ENCODE measurements at regions not wholly inside any gene's neighbourhood (a gene's known extent, or its start where the extent isn't known, plus 50 kb on each side); places are given as distances from the start of the nearest gene placed in this dataset.

DNA sequence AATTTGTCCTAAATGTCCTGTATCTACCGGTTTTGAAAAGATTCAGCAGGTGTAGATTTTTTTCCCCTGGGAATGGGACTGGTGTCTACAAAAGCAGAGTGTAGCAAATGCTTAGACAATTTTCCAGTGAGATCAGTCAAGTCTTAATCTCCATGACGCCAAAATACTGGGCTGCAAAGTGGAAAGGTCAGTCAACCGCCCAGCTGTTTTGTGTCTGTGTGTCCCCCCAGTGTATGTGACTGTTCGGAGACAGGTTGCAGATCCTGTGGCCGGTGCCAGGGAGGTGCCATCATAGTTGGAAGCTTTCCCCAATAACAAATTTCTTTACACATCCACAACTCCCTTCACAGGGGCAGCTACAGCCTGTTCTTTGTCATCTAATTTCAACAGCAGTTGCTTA, 263.8 kb downstream of the ARHGAP12 start:
- TF ChIP-seq, protein P1, sequence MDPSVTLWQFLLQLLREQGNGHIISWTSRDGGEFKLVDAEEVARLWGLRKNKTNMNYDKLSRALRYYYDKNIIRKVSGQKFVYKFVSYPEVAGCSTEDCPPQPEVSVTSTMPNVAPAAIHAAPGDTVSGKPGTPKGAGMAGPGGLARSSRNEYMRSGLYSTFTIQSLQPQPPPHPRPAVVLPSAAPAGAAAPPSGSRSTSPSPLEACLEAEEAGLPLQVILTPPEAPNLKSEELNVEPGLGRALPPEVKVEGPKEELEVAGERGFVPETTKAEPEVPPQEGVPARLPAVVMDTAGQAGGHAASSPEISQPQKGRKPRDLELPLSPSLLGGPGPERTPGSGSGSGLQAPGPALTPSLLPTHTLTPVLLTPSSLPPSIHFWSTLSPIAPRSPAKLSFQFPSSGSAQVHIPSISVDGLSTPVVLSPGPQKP (IDR thresholded peaks at IDR 0.05; ENCODE audit: borderline replicate concordance, low read depth, low read length), result no peak
- TF ChIP-seq CEBPB (IDR thresholded peaks at IDR 0.05; ENCODE audit: low read depth, low read length) (no peak), MAFK (IDR thresholded peaks at IDR 0.05; ENCODE audit: low read depth, low read length) (no peak), RAD21 (IDR thresholded peaks at IDR 0.05; ENCODE audit: low read length) (no peak), SMC3 (IDR thresholded peaks at IDR 0.05; ENCODE audit: low read depth, low read length) (no peak), BHLHE40 (IDR thresholded peaks at IDR 0.05; ENCODE audit: low read depth, low read length) (no peak), RCOR1 (IDR thresholded peaks at IDR 0.05; ENCODE audit: insufficient replicate concordance, low read length) (no peak), CHD1 (IDR thresholded peaks at IDR 0.05; ENCODE audit: low read depth, low read length) (no peak), MAZ (IDR thresholded peaks at IDR 0.05; ENCODE audit: borderline replicate concordance, low read depth, low read length) (no peak), RFX5 (IDR thresholded peaks at IDR 0.05; ENCODE audit: low read depth, low read length) (no peak), NFE2L2 (IDR thresholded peaks at IDR 0.05; ENCODE audit: low read depth, low read length) (no peak), MXI1 (IDR thresholded peaks at IDR 0.05; ENCODE audit: borderline replicate concordance, low read depth, low read length) (no peak)
- TF ChIP-seq, protein P2, sequence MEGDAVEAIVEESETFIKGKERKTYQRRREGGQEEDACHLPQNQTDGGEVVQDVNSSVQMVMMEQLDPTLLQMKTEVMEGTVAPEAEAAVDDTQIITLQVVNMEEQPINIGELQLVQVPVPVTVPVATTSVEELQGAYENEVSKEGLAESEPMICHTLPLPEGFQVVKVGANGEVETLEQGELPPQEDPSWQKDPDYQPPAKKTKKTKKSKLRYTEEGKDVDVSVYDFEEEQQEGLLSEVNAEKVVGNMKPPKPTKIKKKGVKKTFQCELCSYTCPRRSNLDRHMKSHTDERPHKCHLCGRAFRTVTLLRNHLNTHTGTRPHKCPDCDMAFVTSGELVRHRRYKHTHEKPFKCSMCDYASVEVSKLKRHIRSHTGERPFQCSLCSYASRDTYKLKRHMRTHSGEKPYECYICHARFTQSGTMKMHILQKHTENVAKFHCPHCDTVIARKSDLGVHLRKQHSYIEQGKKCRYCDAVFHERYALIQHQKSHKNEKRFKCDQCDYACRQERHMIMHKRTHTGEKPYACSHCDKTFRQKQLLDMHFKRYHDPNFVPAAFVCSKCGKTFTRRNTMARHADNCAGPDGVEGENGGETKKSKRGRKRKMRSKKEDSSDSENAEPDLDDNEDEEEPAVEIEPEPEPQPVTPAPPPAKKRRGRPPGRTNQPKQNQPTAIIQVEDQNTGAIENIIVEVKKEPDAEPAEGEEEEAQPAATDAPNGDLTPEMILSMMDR (conservative IDR thresholded peaks at IDR 0.05; ENCODE audit: low read depth, low read length), result no peak
- dilution Hi-C loops (cut with HindIII; ENCODE audit: low sequenced_read_pairs, unreplicated experiment), result no loop called here
- H2AK5ac ChIP-seq (ENCODE audit: low read depth, low read length), result no peak overlapping the region

More for the DNA sequence above, 263.8 kb downstream of the ARHGAP12 start:
- H3K27ac ChIP-seq (ENCODE audit: insufficient read depth, low read length), result no peak overlapping the region
- H4K20me1 ChIP-seq (ENCODE audit: insufficient read depth, low read length), result no peaks in the 10 kb centered on the region
- no peak overlapping the region for H3K4ac ChIP-seq (ENCODE audit: low read depth, low read length)
- H3K18ac ChIP-seq (ENCODE audit: low read depth, low read length), result no peak overlapping the region
- no peaks in the 10 kb centered on the region for H3K4me1 ChIP-seq (ENCODE audit: control insufficient read depth, insufficient read depth, low read length)
- ChIA-PET POLR2A (ENCODE audit: unreplicated experiment) (no interaction called here), CTCF (no interaction called here)
- no peaks in the 10 kb centered on the region for H3K79me1 ChIP-seq (ENCODE audit: low read depth in 1 of 2, low read length in 2 of 2)
- no peaks in the 10 kb centered on the region for H3K9me3 ChIP-seq (ENCODE audit: control insufficient read depth, insufficient read depth, low read length)
- no TSS peak for BruUV-seq (replicated peaks)
- no peak overlapping the region for H3K23ac ChIP-seq (ENCODE audit: low read depth, low read length)
- intact Hi-C loops (cut with micrococcal nuclease), result no loop called here
- H3K36me3 ChIP-seq (ENCODE audit: control insufficient read depth, insufficient read depth, low read length), result no peaks in the 10 kb centered on the region
- H4K5ac ChIP-seq (ENCODE audit: low read depth, low read length), result no peak overlapping the region
- no peak overlapping the region; the same call in 2 of the 3 replicates for H2BK15ac ChIP-seq (ENCODE audit: low read depth, low read length)
- no CpG with 5 or more reads among the region's 5 CpGs for WGBS, 2 experiments (ENCODE audit: extremely low coverage in 2 of 2, insufficient read length in 1 of 2)
- DNase-seq (no peak), ATAC-seq (ENCODE audit: low read depth) (no peak)
- H2BK20ac ChIP-seq (ENCODE audit: low read depth, low read length), result no peak overlapping the region
- H3K14ac ChIP-seq (replicated peaks; ENCODE audit: low read depth, low read length), result no peak overlapping the region
- no peak overlapping the region for H2BK5ac ChIP-seq (ENCODE audit: low read depth, low read length, poor library complexity, severe bottlenecking)
- H3K4me2 ChIP-seq (ENCODE audit: low read depth, low read length), result no peak overlapping the region
- in situ Hi-C loops (cut with MboI; ENCODE audit: low sequenced_read_pairs), result no loop called here
- no peak overlapping the region for H4K91ac ChIP-seq (ENCODE audit: insufficient read depth, low read depth, low read length)
- no peaks in the 10 kb centered on the region for H3K9me1 ChIP-seq (ENCODE audit: insufficient read depth, low read length)
- no peaks in the 10 kb centered on the region for H3K27me3 ChIP-seq (ENCODE audit: control insufficient read depth, insufficient read depth, low read length)
- H3K56ac ChIP-seq (ENCODE audit: extremely low read depth, insufficient read depth, low read length), result no peak overlapping the region
- no peak overlapping the region for H4K8ac ChIP-seq (ENCODE audit: low read depth in 2 of 2, low read length in 2 of 2)
- H3K9ac ChIP-seq (ENCODE audit: low read depth, low read length), result no peak overlapping the region
- H3K4me3 ChIP-seq (ENCODE audit: insufficient read depth, low read depth, low read length), result no peak overlapping the region
- H2AK9ac ChIP-seq (replicated peaks; ENCODE audit: low read depth, low read length, poor library complexity), result no peak overlapping the region
- H2AFZ ChIP-seq (replicated peaks; ENCODE audit: low read length, poor library complexity), result peak overlapping the region; percentile 58
- H2BK120ac ChIP-seq (ENCODE audit: low read depth, low read length), result no peak overlapping the region
